Transverse colon (tissue), 4 donors: ENCODE measurements at regions not wholly inside any gene's neighbourhood (a gene's known extent, or its start where the extent isn't known, plus 50 kb on each side); places are given as distances from the start of the nearest gene placed in this dataset.
"Not testable (repeated sequence)": the region's sequence is repeated elsewhere in the genome, so short reads cannot be mapped to it uniquely, and the experiment has no call there.

Experiments used
- DNase-seq: peaks from one replicate; pipeline ENCODE4 v3.0.0-alpha.2; 2019
- H3K27ac ChIP-seq, 4 donors: fragments of 200-600 bp; sonication (generic); 2 replicates each; pipeline ENCODE4 v1.5.1; 2016 to 2018; ENCODE audit warnings: inconsistent platforms in 4 of 4
- H3K27me3 ChIP-seq: fragments of 200-600 bp; sonication (generic); 2 replicates; pipeline ENCODE4 v1.5.1; 2017; ENCODE audit warnings: inconsistent platforms
- H3K36me3 ChIP-seq, 4 donors: fragments of 200-600 bp; sonication (generic); 2 replicates each; pipeline ENCODE4 v1.5.1; 2017 to 2019; ENCODE audit warnings: inconsistent platforms in 4 of 4
- H3K4me1 ChIP-seq, 4 donors: fragments of 200-600 bp; sonication (generic); 2 replicates each; pipeline ENCODE4 v1.5.1; 2017 to 2020; ENCODE audit warnings: inconsistent platforms in 4 of 4
- H3K4me3 ChIP-seq, 4 donors: fragments of 200-600 bp; sonication (generic); 1 replicate in 1 of 4; 2 replicates in 3 of 4; pipeline versions ENCODE4 v1.5.1 to v1.6.1; 2017 to 2019; ENCODE audit warnings: inconsistent platforms in 4 of 4
- H3K9me3 ChIP-seq, 2 donors: fragments of 200-600 bp; sonication (generic); 2 replicates each; pipeline ENCODE4 v1.5.1; 2017 to 2019; ENCODE audit warnings: inconsistent platforms in 2 of 2
- EP300 ChIP-seq: sonication (generic); formaldehyde crosslinking; IDR thresholded peaks from one replicate; pipeline ENCODE4 v1.6.1; 2017; ENCODE audit warnings: antibody characterized with exemption, low read depth
- POLR2A ChIP-seq: fragments of 450-650 bp; IDR thresholded peaks from one replicate; pipeline ENCODE4 v1.6.1; 2016; ENCODE audit warnings: antibody characterized with exemption, mild to moderate bottlenecking, moderate library complexity
- POLR2AphosphoS5 ChIP-seq, 3 donors: sonication (generic); formaldehyde crosslinking; IDR thresholded peaks; one replicate each; pipeline ENCODE4 v1.6.1; 2016; ENCODE audit warnings: antibody characterized with exemption in 3 of 3
- WGBS, 2 donors: methylation state at CpG; one replicate each; pipeline ENCODE4 v1.1.5; 2018; ENCODE audit warnings: low coverage in 1 of 2; 5-methylcytosine and 5-hydroxymethylcytosine counted together
- in situ Hi-C, 4 donors: fragments of 200-750 bp; cut with MboI; loops; one replicate each; pipeline versions ENCODE4 v1.15.0 to v1.15.1; 2017; ENCODE audit warnings: low sequenced_read_pairs in 3 of 4, low pct_ligation_motif_present in 1 of 4, low pct_unique_long_range_greater_than_20kb in 1 of 4
- intact Hi-C: fragments of 100-400 bp; cut with DNase I; formaldehyde crosslinking; loops from one replicate; pipeline ENCODE4 v1.15.1; 2023; ENCODE audit warnings: low total_unique reads
- TF ChIP-seq, protein P1 (sequence below), 5 experiments: fragments of 200-600 bp in 3 of 5; fragments of 450-650 bp in 2 of 5; sonication (generic) in 3 of 5; IDR thresholded peaks; 1 replicate in 2 of 5; 2 replicates in 3 of 5; pipeline ENCODE4 v1.5.1; 2016 to 2017; ENCODE audit warnings: antibody characterized with exemption in 5 of 5, inconsistent platforms in 3 of 5, mild to moderate bottlenecking in 2 of 5, moderate library complexity in 1 of 5

DNA sequence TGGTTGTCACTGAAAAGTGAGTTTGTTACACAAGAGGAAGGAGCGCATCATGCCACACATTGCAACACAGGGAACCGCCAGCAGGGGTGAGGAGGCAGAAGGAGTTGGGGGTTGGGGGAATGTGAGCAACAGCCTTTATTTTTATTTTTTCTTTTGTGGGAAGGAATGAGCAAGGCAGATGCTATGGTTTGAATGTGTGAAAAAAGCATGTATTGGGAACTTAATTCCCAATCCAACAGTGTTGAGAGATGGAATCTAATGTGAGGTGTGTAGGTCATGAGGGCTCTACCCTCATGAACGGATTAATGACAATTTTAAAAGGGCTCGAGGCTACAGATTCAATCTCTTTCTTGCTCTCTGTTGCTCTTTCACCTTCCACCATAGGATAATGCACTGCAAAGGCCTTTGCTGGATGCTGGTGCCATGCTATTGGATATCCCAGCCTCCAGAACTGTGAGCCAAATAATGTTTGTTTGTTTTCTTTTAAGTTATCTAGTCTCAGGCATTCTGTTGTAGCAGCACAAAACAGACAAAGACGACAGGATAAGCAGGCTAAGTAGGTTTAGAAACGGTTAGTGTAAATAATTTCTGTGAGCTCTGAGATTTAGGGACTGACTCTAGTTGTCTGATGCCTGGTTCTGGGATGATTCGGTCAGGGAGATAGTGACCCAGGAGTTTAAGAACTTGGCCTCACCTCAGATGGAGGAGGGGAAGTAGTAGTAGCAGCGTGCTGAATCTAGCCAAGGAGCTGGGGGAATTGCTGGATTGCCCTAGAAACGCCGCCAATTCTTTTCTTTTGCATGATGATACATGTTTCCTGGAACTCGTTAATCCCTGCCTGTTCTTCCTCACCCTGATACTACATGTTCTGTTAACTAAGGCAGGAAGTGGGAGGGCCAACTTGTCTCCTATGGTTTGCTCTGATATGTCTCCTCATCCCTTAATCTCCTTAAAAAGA is 156.6 kb upstream of the CTSO start:
- no peak overlapping the region for H3K4me3 ChIP-seq
- DNase-seq = no peak
- in situ Hi-C loops (no loop called here), intact Hi-C loops (no loop called here)
- WGBS, 2 donors = 52 to 61% methylated on average over 10 to 11 of the region's 11 CpGs
- H3K9me3 ChIP-seq = no peaks in the 10 kb centered on the region
- H3K4me1 ChIP-seq = peaks cover 0 to 9% (median 0%) of the 10 kb centered on the region in 4 donors
- no peaks in the 10 kb centered on the region for H3K27me3 ChIP-seq
- no peaks in the 10 kb centered on the region for H3K36me3 ChIP-seq
- peak overlapping the region in 3 of 4 donors; percentile 21 to 57 (median 40) for H3K27ac ChIP-seq
- TF ChIP-seq POLR2A (no peak), POLR2AphosphoS5 (IDR thresholded peaks at IDR 0.05) (peak in 2 of 3 donors; percentile 48 to 53), EP300 (no peak)
- TF ChIP-seq, protein P1, sequence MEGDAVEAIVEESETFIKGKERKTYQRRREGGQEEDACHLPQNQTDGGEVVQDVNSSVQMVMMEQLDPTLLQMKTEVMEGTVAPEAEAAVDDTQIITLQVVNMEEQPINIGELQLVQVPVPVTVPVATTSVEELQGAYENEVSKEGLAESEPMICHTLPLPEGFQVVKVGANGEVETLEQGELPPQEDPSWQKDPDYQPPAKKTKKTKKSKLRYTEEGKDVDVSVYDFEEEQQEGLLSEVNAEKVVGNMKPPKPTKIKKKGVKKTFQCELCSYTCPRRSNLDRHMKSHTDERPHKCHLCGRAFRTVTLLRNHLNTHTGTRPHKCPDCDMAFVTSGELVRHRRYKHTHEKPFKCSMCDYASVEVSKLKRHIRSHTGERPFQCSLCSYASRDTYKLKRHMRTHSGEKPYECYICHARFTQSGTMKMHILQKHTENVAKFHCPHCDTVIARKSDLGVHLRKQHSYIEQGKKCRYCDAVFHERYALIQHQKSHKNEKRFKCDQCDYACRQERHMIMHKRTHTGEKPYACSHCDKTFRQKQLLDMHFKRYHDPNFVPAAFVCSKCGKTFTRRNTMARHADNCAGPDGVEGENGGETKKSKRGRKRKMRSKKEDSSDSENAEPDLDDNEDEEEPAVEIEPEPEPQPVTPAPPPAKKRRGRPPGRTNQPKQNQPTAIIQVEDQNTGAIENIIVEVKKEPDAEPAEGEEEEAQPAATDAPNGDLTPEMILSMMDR (IDR thresholded peaks at IDR 0.05) = no peak

- H3K36me3 ChIP-seq, DNase-seq, H3K27me3 ChIP-seq, H3K27ac ChIP-seq, H3K4me1 ChIP-seq, intact Hi-C loops, H3K9me3 ChIP-seq, in situ Hi-C loops, H3K4me3 ChIP-seq: not testable (repeated sequence)
- 41 to 71% methylated on average over 1 of the region's 1 CpG for WGBS, 2 donors
Observed at GRCh38 chr4:156109087-156109486, 155.4 kb upstream of the CTSO start.

- H3K27me3 ChIP-seq = no peaks in the 10 kb centered on the region
- in situ Hi-C loops = no loop called here
- H3K4me3 ChIP-seq = no peak overlapping the region
- intact Hi-C loops = no loop called here
- WGBS, 2 donors = 63 to 71% methylated on average over 1 of the region's 1 CpG
- H3K9me3 ChIP-seq = no peaks in the 10 kb centered on the region
- H3K36me3 ChIP-seq = no peaks in the 10 kb centered on the region
- H3K4me1 ChIP-seq = no peaks in the 10 kb centered on the region
- no peak for DNase-seq
- no peak for TF ChIP-seq POLR2AphosphoS5 (IDR thresholded peaks at IDR 0.05)
- TF ChIP-seq POLR2A = no peak
- no peak for TF ChIP-seq EP300
- TF ChIP-seq, protein P1 (IDR thresholded peaks at IDR 0.05) = no peak
- no peak overlapping the region for H3K27ac ChIP-seq
Observed at GRCh38 chr4:156103311-156103710, 149.6 kb upstream of the CTSO start.

GRCh38 chr4:156102411-156102810 is 148.7 kb upstream of the CTSO start:
- Histone ChIP-seq H3K9me3 (no peaks in the 10 kb centered on the region), H3K4me3 (no peak overlapping the region), H3K36me3 (no peaks in the 10 kb centered on the region), H3K27me3 (no peaks in the 10 kb centered on the region), H3K27ac (no peak overlapping the region), H3K4me1 (no peaks in the 10 kb centered on the region)
- in situ Hi-C loops (no loop called here), intact Hi-C loops (no loop called here)
- no peak for TF ChIP-seq POLR2A
- TF ChIP-seq EP300 = no peak
- TF ChIP-seq, protein P1 (IDR thresholded peaks at IDR 0.05) = no peak
- no peak for TF ChIP-seq POLR2AphosphoS5 (IDR thresholded peaks at IDR 0.05)
- no peak for DNase-seq
